ENCODE measurements at regions not wholly inside any gene's neighbourhood (a gene's known extent, or its start where the extent isn't known, plus 50 kb on each side); places are given as distances from the start of the nearest gene placed in this dataset.

DNA sequence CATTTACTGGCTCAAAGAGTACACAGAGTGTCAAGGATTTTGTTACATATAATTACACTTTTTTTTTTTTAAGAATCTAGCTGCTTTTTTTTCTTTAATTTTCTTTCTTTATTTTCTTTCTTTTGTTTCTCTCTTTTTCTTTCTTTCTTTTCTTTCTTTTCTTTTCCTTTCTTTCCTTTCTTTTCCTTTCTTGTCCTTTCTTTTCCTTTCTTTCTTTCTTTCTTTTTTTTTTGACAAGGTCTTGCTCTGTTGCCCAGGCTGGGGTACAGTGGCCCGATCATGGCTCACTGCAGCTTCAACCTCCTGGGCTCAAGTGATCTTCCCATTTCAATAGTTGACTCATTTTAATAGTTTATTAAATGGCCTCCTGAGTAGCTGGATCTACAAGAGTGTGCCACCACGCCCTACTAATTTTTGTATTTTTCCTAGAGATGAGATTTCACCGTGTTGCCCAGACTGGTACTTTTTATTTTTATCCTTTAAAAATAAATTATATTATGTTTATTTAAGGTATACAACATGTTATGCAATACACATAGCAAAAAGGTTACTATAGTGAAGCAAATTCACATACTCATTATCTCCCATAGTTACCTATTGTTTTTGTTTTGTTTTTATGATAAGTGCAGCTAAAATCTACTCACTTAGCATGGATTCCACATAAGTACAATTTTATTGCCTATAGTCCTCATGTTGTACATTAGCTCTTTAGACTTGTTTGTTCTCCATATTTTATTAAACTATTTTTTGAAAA, 381.5 kb upstream of the KLF4 start:
- Mint-ChIP-seq H3K4me3 (ENCODE audit: low read depth) (no peak overlapping the region), H3K9me3 (ENCODE audit: low read depth) (no peaks in the 10 kb centered on the region), H3K36me3 (ENCODE audit: insufficient read depth) (no peaks in the 10 kb centered on the region), H3K27ac (no peak overlapping the region), H3K4me1 (ENCODE audit: low read depth) (no peaks in the 10 kb centered on the region), H3K27me3 (peaks cover 82% of the 10 kb centered on the region)
- no peak for TF ChIP-seq CTCF (IDR thresholded peaks at IDR 0.05; ENCODE audit: unreplicated experiment)
- no peak for DNase-seq (ENCODE audit: low spot score, unreplicated experiment)

DNA sequence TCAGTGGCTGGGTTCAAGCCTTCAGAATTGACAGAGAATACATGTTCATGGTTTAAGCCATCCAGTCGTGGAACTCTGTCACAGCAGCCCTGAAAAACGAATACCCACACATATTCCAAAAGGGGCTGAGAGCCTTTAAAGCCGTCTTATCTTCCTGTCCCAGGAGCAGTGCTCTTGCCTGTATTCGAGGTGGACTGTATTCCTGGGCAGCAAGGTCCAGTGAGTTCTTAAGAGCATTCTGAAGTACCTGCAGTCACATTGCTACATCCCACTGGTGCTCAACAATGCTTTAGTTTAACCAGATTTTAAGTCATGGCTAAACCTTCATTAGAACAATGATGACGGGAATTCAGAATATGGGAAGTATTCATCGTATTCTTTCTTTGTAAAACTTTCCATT, 380.7 kb upstream of the KLF4 start:
- no peak overlapping the region for H3K4me3 Mint-ChIP-seq (ENCODE audit: low read depth)
- TF ChIP-seq CTCF (IDR thresholded peaks at IDR 0.05; ENCODE audit: unreplicated experiment): no peak
- H3K36me3 Mint-ChIP-seq (ENCODE audit: insufficient read depth): no peaks in the 10 kb centered on the region
- H3K9me3 Mint-ChIP-seq (ENCODE audit: low read depth): no peaks in the 10 kb centered on the region
- no peak for DNase-seq (ENCODE audit: low spot score, unreplicated experiment)
- H3K4me1 Mint-ChIP-seq (ENCODE audit: low read depth): no peaks in the 10 kb centered on the region
- H3K27ac Mint-ChIP-seq: no peak overlapping the region
- H3K27me3 Mint-ChIP-seq: peaks cover 80% of the 10 kb centered on the region

- H3K27ac Mint-ChIP-seq: no peak overlapping the region
- H3K4me3 Mint-ChIP-seq (ENCODE audit: low read depth): no peak overlapping the region
- no peak for DNase-seq (ENCODE audit: low spot score, unreplicated experiment)
- no peaks in the 10 kb centered on the region for H3K4me1 Mint-ChIP-seq (ENCODE audit: low read depth)
- H3K36me3 Mint-ChIP-seq (ENCODE audit: insufficient read depth): no peaks in the 10 kb centered on the region
- H3K27me3 Mint-ChIP-seq: peaks cover 80% of the 10 kb centered on the region
- no peak for TF ChIP-seq CTCF (IDR thresholded peaks at IDR 0.05; ENCODE audit: unreplicated experiment)
- H3K9me3 Mint-ChIP-seq (ENCODE audit: low read depth): no peaks in the 10 kb centered on the region
Measured at GRCh38 chr9:107869111-107869510, 379.5 kb upstream of the KLF4 start.

GRCh38 chr9:107868186-107868585, 378.6 kb upstream of the KLF4 start:
- no peak overlapping the region for H3K27ac Mint-ChIP-seq
- H3K9me3 Mint-ChIP-seq (ENCODE audit: low read depth): no peaks in the 10 kb centered on the region
- no peak for TF ChIP-seq CTCF (IDR thresholded peaks at IDR 0.05; ENCODE audit: unreplicated experiment)
- no peak overlapping the region for H3K4me3 Mint-ChIP-seq (ENCODE audit: low read depth)
- no peaks in the 10 kb centered on the region for H3K36me3 Mint-ChIP-seq (ENCODE audit: insufficient read depth)
- peaks cover 80% of the 10 kb centered on the region for H3K27me3 Mint-ChIP-seq
- no peak for DNase-seq (ENCODE audit: low spot score, unreplicated experiment)
- H3K4me1 Mint-ChIP-seq (ENCODE audit: low read depth): no peaks in the 10 kb centered on the region

DNA sequence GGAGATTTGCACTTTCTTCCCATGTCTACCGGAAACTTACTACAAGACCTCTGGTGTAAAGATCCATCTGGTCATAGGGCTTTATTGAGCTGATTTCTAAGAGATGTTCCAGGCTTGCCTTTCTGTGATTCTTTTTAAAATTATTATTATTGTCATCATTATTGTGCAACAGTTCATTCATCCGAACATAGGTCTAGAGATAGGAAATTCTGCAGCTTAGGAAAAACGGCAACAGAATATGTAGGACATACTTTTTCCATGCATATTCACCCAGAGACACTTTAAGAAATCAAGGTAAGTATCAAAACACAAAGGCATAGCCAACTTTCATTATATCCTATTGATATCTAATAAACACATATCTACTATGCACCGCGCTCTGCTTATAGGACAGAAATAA, 378.2 kb upstream of the KLF4 start:
- TF ChIP-seq CTCF (IDR thresholded peaks at IDR 0.05; ENCODE audit: unreplicated experiment): no peak
- no peaks in the 10 kb centered on the region for H3K36me3 Mint-ChIP-seq (ENCODE audit: insufficient read depth)

More for the DNA sequence above, 378.2 kb upstream of the KLF4 start:
- no peak for DNase-seq (ENCODE audit: low spot score, unreplicated experiment)
- no peak overlapping the region for H3K4me3 Mint-ChIP-seq (ENCODE audit: low read depth)
- H3K4me1 Mint-ChIP-seq (ENCODE audit: low read depth): no peaks in the 10 kb centered on the region
- H3K27me3 Mint-ChIP-seq: peaks cover 80% of the 10 kb centered on the region
- no peak overlapping the region for H3K27ac Mint-ChIP-seq
- H3K9me3 Mint-ChIP-seq (ENCODE audit: low read depth): no peaks in the 10 kb centered on the region
